Fibroblast of the aortic adventitia (primary cell): ENCODE measurements at regions not wholly inside any gene's neighbourhood (a gene's known extent, or its start where the extent isn't known, plus 50 kb on each side); places are given as distances from the start of the nearest gene placed in this dataset.

Experiments
- DNase-seq: peaks from one replicate; pipeline ENCODE4 v3.0.0-alpha.2; 2010; ENCODE audit warnings: low read depth
- H3K4me3 ChIP-seq: 2 replicates; pipeline ENCODE4 v1.5.1; 2011; ENCODE audit warnings: low read depth, mild to moderate bottlenecking, control low read depth, low read length, moderate library complexity
- TF ChIP-seq, protein P1 (sequence below): IDR thresholded peaks from 2 replicates; pipeline ENCODE4 v1.5.1; 2011; ENCODE audit warnings: mild to moderate bottlenecking, low read length, control low read depth, inconsistent platforms; ENCODE audit not compliant: insufficient read depth

DNA sequence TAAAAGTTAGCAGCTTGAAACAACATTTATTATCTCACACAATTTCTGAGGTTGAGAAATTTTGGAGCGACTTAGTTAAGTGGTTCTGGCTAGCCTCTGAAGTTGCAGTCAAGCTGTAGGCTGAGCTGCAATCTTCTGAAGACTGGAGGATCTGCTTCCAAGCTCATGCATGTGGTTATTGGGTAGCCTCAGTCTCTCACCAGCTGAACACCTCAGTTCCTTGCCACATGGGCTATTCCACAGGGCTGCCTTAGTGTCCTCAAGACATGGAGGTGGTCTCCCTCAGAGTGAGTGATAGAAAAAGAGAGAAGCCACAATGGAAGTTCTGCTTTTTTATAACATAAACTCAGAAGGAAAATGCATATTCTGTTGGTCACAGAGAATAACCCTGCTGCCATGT is 92.0 kb upstream of the CAMK1G start:
- no peak for DNase-seq
- TF ChIP-seq, protein P1, sequence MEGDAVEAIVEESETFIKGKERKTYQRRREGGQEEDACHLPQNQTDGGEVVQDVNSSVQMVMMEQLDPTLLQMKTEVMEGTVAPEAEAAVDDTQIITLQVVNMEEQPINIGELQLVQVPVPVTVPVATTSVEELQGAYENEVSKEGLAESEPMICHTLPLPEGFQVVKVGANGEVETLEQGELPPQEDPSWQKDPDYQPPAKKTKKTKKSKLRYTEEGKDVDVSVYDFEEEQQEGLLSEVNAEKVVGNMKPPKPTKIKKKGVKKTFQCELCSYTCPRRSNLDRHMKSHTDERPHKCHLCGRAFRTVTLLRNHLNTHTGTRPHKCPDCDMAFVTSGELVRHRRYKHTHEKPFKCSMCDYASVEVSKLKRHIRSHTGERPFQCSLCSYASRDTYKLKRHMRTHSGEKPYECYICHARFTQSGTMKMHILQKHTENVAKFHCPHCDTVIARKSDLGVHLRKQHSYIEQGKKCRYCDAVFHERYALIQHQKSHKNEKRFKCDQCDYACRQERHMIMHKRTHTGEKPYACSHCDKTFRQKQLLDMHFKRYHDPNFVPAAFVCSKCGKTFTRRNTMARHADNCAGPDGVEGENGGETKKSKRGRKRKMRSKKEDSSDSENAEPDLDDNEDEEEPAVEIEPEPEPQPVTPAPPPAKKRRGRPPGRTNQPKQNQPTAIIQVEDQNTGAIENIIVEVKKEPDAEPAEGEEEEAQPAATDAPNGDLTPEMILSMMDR = no peak
- H3K4me3 ChIP-seq = no peak overlapping the region

DNA sequence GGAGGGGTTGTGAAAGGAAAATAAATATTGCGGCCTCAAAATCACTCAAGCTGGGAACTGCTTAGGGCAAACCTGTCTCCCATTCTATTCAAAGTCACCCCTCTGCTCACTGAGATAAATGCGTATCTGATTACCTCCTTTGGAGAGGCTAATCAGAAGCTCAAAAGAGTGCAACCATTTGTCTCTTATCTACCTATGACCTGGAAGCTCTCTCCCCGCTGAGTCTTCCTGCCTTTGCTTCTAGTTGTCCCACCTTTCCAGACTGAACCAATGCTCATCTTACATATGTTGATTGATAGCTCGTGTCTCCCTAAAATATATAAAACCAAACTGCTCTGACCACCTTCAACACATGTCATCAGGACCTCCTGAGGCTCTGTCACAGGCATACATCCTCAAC is 91.6 kb upstream of the CAMK1G start:
- no peak for DNase-seq
- TF ChIP-seq, protein P1 = no peak
- H3K4me3 ChIP-seq = no peak overlapping the region

DNA sequence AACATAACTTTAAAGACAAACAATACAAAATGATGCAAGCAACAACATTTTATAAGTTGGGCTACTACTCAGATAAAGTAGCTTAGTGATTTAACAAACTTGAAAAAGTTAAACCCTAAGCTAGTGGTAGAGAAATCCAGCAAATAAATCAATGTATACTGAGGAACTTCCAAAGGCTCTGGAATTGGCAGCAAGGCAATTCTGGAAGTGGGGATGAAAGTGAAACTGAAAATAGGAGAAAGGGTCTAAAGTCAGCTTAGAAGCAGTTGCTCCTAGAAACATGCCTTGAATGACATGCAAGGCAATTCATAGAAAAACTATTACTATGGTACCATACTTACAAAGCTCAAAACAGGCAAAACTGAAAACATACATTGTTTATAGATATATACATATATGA is 90.0 kb upstream of the CAMK1G start:
- no peak overlapping the region for H3K4me3 ChIP-seq
- TF ChIP-seq, protein P1 = no peak
- peak; percentile 17 for DNase-seq

DNA sequence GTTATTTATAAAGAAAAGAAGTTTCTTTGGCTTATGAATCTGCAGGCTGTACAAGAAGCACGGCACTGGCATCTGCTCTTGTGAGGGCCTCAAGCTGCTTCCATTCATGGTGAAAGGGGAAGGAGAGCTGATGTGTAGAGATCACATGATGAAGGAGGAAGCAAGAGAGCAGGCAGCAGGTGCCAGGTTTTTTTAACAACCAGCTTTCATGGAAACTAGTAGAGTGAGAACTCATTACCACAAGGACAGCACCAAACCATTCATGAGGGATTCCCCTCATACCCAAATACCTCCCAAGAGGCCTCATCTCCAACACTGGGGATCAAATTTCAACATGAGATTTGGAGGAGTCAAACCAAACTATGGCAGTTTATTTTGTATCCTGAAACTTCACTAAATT is 85.8 kb upstream of the CAMK1G start:
- no peak overlapping the region for H3K4me3 ChIP-seq
- TF ChIP-seq, protein P1 = no peak
- no peak for DNase-seq

DNA sequence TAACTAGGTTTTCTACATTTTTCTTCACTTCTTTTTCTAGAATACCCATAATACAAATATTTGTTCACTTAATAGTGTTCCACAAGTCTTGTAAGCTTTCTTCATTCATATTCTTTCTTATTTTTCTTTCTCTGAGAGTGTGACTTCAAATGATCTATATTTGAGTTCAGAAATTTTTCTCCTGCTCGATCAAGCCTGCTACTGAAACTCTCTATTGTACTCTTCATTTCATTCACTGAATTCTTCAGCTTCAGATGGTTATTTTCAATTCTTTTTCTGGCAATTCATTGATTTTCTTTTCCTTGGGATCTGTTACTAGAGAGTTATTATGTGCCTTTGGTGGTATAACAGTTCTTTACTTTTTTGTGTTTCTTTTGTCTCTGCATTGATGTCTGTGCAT is 82.5 kb upstream of the CAMK1G start:
- no peak for DNase-seq
- TF ChIP-seq, protein P1 = no peak
- H3K4me3 ChIP-seq = no peak overlapping the region

DNA sequence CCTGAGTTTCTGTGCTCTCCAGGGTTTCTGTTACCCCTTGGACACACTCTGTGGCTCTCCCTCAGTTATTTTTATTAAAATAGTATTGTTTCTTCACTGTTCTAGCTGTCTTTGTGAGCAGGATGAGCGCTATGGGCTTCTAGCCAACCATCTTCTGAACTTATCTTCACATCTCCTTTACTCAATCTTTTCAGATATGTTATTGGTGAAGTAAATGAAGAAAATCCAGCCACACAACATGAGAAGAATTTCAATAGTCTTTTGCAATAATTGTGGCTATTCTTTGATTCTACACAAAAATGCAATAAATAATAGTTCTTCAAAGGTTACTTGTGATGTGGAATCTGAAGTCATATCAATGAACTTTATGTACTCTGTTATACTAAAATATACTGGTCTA is 80.3 kb upstream of the CAMK1G start:
- TF ChIP-seq, protein P1 = no peak
- no peak overlapping the region for H3K4me3 ChIP-seq
- DNase-seq = no peak

DNA sequence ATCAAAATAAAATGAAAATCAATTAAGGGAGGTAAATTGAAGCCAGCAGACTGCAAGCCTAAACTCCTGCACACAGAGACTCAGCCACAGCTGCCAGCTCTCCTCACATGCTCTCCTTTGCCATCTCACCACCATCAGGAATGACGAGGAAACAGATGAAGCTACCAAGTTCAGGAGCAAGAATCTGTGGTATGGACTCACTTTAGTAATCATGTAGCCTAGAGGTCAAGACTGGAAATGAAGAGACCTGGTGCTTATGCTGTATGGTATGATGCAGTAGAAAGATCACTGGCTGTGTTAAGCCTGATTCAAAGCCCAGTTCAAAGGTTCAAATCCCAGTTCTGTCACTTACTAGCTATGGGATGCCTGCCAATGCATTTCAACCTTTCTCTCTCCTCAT is 78.9 kb upstream of the CAMK1G start:
- H3K4me3 ChIP-seq = no peak overlapping the region
- TF ChIP-seq, protein P1 = no peak
- DNase-seq = no peak
